Right lobe of liver (tissue), 6 donors: ENCODE measurements at regions not wholly inside any gene's neighbourhood (a gene's known extent, or its start where the extent isn't known, plus 50 kb on each side); places are given as distances from the start of the nearest gene placed in this dataset.

Source experiments
- ATAC-seq, 4 donors: fragments of 200-7000 bp; cut with Tn5 transposase; one replicate each; pipeline ENCODE4 v1.9.1; 2020; ENCODE audit warnings: mild to moderate bottlenecking in 4 of 4, moderate library complexity in 4 of 4
- DNase-seq, 3 donors: peaks; one replicate each; pipeline ENCODE4 v3.0.0-alpha.2; 2020
- H3K27ac ChIP-seq, 3 donors: fragments of 200-600 bp; one replicate each; pipeline ENCODE4 v1.8.0; 2022
- H3K27me3 ChIP-seq, 2 donors: fragments of 200-600 bp; one replicate each; pipeline ENCODE4 v1.8.0; 2022
- H3K36me3 ChIP-seq, 4 donors: fragments of 200-600 bp; sonication (generic) in 1 of 4; one replicate each; pipeline versions ENCODE4 v1.5.1 to v1.8.0; 2017 to 2022; ENCODE audit warnings: control low read depth in 1 of 4
- H3K4me1 ChIP-seq, 4 donors: fragments of 200-600 bp; sonication (generic) in 1 of 4; one replicate each; pipeline versions ENCODE4 v1.5.1 to v1.8.0; 2017 to 2022; ENCODE audit warnings: control low read depth in 1 of 4
- H3K4me3 ChIP-seq, 3 donors: fragments of 200-600 bp; one replicate each; pipeline ENCODE4 v1.8.0; 2022
- H3K9me3 ChIP-seq, 4 donors: fragments of 200-600 bp; sonication (generic) in 1 of 4; one replicate each; pipeline versions ENCODE4 v1.5.1 to v1.8.0; 2017 to 2022; ENCODE audit warnings: control low read depth in 1 of 4
- POLR2A ChIP-seq: fragments of 450-650 bp; IDR thresholded peaks from one replicate; pipeline ENCODE4 v1.6.1; 2017; ENCODE audit warnings: antibody characterized with exemption, mild to moderate bottlenecking
- WGBS: methylation state at CpG from one replicate; pipeline ENCODE4 v1.1.6; 2018; ENCODE audit warnings: low coverage, low lambda C conversion rate; ENCODE audit not compliant: insufficient coverage; ENCODE audit errors: missing lambda C conversion rate; 5-methylcytosine and 5-hydroxymethylcytosine counted together
- intact Hi-C, 2 donors: fragments of 100-400 bp; cut with DNase I; formaldehyde crosslinking; loops; one replicate each; pipeline versions ENCODE4 v1.11.2 to v1.14.1; 2022
- microRNA counts: library from miRNA; unstranded; fragments of <30 nt; microRNA quantifications from one replicate; lab custom pipeline; 2016
- microRNA-seq, 2 donors: library from miRNA; unstranded; fragments of <30 nt; microRNA quantifications; one replicate each; pipeline ENCODE4, GENCODE V29; 2019 to 2020
- small RNA-seq, 2 experiments: library from RNA; depleted of rRNA; stranded (forward); fragments of <200 nt; gene quantifications; one replicate each; pipeline ENCODE3, GENCODE V24; 2016
- TF ChIP-seq, protein P1 (sequence below), 4 donors: fragments of 200-600 bp in 3 of 4; fragments of 450-650 bp in 1 of 4; IDR thresholded peaks; one replicate each; pipeline versions ENCODE4 v1.5.1 to v1.8.0; 2016 to 2022; ENCODE audit warnings: antibody characterized with exemption in 4 of 4, mild to moderate bottlenecking in 2 of 4
- donor health status: DM: no; HTN: yes; CAD: no.
- donor health status: DM: no; HTN: no; CAD: no.
- donor health status: DM: no; HTN: no; CAD: no.
- donor health status: DM: no; HTN: yes; CAD: no.
- donor health status: DM: no; HTN: yes; CAD: no.

DNA sequence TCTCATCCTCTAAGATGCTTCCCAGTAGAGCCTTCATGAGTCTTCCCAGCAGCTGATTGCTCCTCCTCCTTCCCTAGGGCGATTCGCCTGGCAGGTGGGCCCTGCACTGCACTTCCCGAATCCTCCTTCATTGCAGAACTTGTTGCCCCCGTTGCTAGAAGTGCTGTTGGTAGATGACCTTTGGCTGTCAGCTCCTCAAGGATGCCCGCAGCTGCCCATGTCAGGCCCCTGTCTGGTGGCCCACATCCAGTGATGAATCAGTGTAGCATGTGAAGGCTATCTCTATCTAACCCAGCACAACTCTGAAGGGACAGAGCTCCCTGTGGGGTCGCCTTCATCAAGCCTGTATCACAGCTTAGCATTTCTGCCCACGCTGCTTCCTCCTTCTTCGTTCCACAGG is 52.1 kb upstream of the F3 start:
- H3K4me1 ChIP-seq: no peaks in the 10 kb centered on the region
- no peaks in the 10 kb centered on the region for H3K9me3 ChIP-seq
- H3K27me3 ChIP-seq: no peaks in the 10 kb centered on the region
- H3K27ac ChIP-seq: no peak overlapping the region
- TF ChIP-seq POLR2A: no peak
- TF ChIP-seq, protein P1, sequence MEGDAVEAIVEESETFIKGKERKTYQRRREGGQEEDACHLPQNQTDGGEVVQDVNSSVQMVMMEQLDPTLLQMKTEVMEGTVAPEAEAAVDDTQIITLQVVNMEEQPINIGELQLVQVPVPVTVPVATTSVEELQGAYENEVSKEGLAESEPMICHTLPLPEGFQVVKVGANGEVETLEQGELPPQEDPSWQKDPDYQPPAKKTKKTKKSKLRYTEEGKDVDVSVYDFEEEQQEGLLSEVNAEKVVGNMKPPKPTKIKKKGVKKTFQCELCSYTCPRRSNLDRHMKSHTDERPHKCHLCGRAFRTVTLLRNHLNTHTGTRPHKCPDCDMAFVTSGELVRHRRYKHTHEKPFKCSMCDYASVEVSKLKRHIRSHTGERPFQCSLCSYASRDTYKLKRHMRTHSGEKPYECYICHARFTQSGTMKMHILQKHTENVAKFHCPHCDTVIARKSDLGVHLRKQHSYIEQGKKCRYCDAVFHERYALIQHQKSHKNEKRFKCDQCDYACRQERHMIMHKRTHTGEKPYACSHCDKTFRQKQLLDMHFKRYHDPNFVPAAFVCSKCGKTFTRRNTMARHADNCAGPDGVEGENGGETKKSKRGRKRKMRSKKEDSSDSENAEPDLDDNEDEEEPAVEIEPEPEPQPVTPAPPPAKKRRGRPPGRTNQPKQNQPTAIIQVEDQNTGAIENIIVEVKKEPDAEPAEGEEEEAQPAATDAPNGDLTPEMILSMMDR (IDR thresholded peaks at IDR 0.05): no peak
- DNase-seq (no peak), ATAC-seq (no peak)
- WGBS: 76% methylated on average over 8 of the region's 8 CpGs
- H3K4me3 ChIP-seq: no peak overlapping the region
- intact Hi-C loops: no loop called here
- H3K36me3 ChIP-seq: no peaks in the 10 kb centered on the region

GRCh38 chr1:94592571-94592920 is 51.0 kb upstream of the F3 start:
- DNase-seq (no peak), ATAC-seq (no peak)
- Histone ChIP-seq H3K4me3 (no peak overlapping the region), H3K27ac (no peak overlapping the region), H3K4me1 (no peaks in the 10 kb centered on the region), H3K36me3 (no peaks in the 10 kb centered on the region), H3K9me3 (no peaks in the 10 kb centered on the region), H3K27me3 (no peaks in the 10 kb centered on the region)
- intact Hi-C loops: no loop called here
- WGBS: 86% methylated on average over 2 of the region's 2 CpGs
- no peak for TF ChIP-seq POLR2A
- TF ChIP-seq, protein P1 (IDR thresholded peaks at IDR 0.05): no peak

- Histone ChIP-seq H3K4me1 (no peaks in the 10 kb centered on the region), H3K9me3 (no peaks in the 10 kb centered on the region), H3K36me3 (no peaks in the 10 kb centered on the region), H3K27ac (no peak overlapping the region), H3K4me3 (no peak overlapping the region), H3K27me3 (no peaks in the 10 kb centered on the region)
- DNase-seq (no peak), ATAC-seq (no peak)
- WGBS: 90% methylated on average over 6 of the region's 7 CpGs
- TF ChIP-seq, protein P1 (IDR thresholded peaks at IDR 0.05): no peak
- no peak for TF ChIP-seq POLR2A
- intact Hi-C loops: no loop called here
Measured at GRCh38 chr1:94591823-94592570, 50.4 kb upstream of the F3 start.

MicroRNA genes in the stretch of these regions (microRNA counts, 767-probe panel; counts per million panel counts)
- microRNA hsa-miR-378g (lab: Ali Mortazavi, UCI): 237 counts per million

Small RNA genes in the stretch of these regions (microRNA-seq; reads per million reads assigned to microRNA genes)
- gene MIR378G: 0 reads per million in 2 donors

Small RNA genes in the stretch of these regions (small RNA-seq; reads per million reads assigned to genes)
- gene MIR378G: 0 reads per million in 2 experiments
